Endothelial cell of umbilical vein (primary cell): ENCODE measurements at regions not wholly inside any gene's neighbourhood (a gene's known extent, or its start where the extent isn't known, plus 50 kb on each side); places are given as distances from the start of the nearest gene placed in this dataset.
"Not testable (repeated sequence)": the region's sequence is repeated elsewhere in the genome, so short reads cannot be mapped to it uniquely, and the experiment has no call there.

Experiments used
- BruUV-seq: library from RNA; stranded (reverse); fragments of 400-500 nt; replicated peaks from 2 replicates; lab custom pipeline; 2021; lab: Mats Ljungman, UMichigan
- CTCF ChIA-PET: fragments of 300-600, 350-600 bp; sonication (Branson Sonifier 250); formaldehyde crosslinking; loops from one replicate; lab custom pipeline; 2021; ENCODE audit warnings: antibody characterized with exemption, inconsistent platforms; lab: Charles Lee
- POLR2A ChIA-PET: fragments of 300-600, 350-600 bp; sonication (Branson Sonifier 250); formaldehyde crosslinking; loops from one replicate; lab custom pipeline; 2021; ENCODE audit warnings: antibody characterized with exemption, inconsistent platforms; lab: Charles Lee
- DNase-seq: peaks from one replicate; pipeline ENCODE4 v3.0.0-alpha.2; 2011; ENCODE audit warnings: low read depth, low spot score
- FAIRE-seq: peaks from 2 replicates; lab custom pipeline; 2011; peaks lifted over from hg19 to GRCh38; lab: Jason Lieb, UNC
- H2AFZ ChIP-seq: 2 replicates; pipeline ENCODE4 v1.6.0; 2012; ENCODE audit warnings: low read depth, low read length, control low read depth, inconsistent platforms
- H3K27ac ChIP-seq: 2 replicates; pipeline ENCODE4 v1.5.1; 2011; ENCODE audit warnings: low read depth, mild to moderate bottlenecking, control low read depth, low read length, moderate library complexity; ENCODE audit not compliant: insufficient read depth
- H3K27me3 ChIP-seq, 2 experiments: 2 replicates each; pipeline versions ENCODE4 v1.6.0 to v1.6.1; 2011; ENCODE audit warnings: low read length in 2 of 2, mixed read lengths in 1 of 2; ENCODE audit not compliant: control insufficient read depth in 2 of 2, insufficient read depth in 2 of 2
- H3K36me3 ChIP-seq, 2 experiments: 2 replicates in 1 of 2; 3 replicates in 1 of 2; pipeline ENCODE4 v1.5.1; 2011; ENCODE audit warnings: low read length in 2 of 2, mild to moderate bottlenecking in 1 of 2, moderate library complexity in 1 of 2; ENCODE audit not compliant: control insufficient read depth in 2 of 2, insufficient read depth in 2 of 2; ENCODE audit errors: extremely low read depth in 1 of 2
- H3K4me1 ChIP-seq: 3 replicates; pipeline ENCODE4 v1.5.1; 2011; ENCODE audit warnings: mild to moderate bottlenecking, low read length; ENCODE audit not compliant: control insufficient read depth, insufficient read depth; ENCODE audit errors: extremely low read depth
- H3K4me2 ChIP-seq: 2 replicates; pipeline ENCODE4 v1.6.1; 2011; ENCODE audit warnings: low read length, control low read depth, mixed read lengths; ENCODE audit not compliant: insufficient read depth
- H3K4me3 ChIP-seq, 3 experiments: fragments of 200-600 bp in 1 of 3; sonication (generic), shearing (Covaris generic) in 1 of 3; replicated peaks in 1 of 3; 2 replicates each; pipeline ENCODE4 v1.5.1; 2011 to 2016; ENCODE audit warnings: control low read depth in 3 of 3, low read length in 3 of 3, mild to moderate bottlenecking in 2 of 3, inconsistent platforms in 1 of 3, low read depth in 1 of 3, moderate library complexity in 1 of 3; ENCODE audit not compliant: insufficient read depth in 1 of 3
- H3K79me2 ChIP-seq: 2 replicates; pipeline ENCODE4 v1.6.0; 2012; ENCODE audit warnings: low read length, inconsistent platforms; ENCODE audit not compliant: control insufficient read depth, insufficient read depth
- H3K9ac ChIP-seq: replicated peaks from 2 replicates; pipeline ENCODE3; 2011; ENCODE audit warnings: low read length, control low read depth; ENCODE audit not compliant: insufficient read depth; ENCODE audit errors: extremely low read depth
- H3K9me1 ChIP-seq: replicated peaks from 3 replicates; pipeline ENCODE4 v1.6.0; 2011; ENCODE audit warnings: mild to moderate bottlenecking, low read length; ENCODE audit not compliant: control insufficient read depth, insufficient read depth; ENCODE audit errors: extremely low read depth
- H3K9me3 ChIP-seq: replicated peaks from 2 replicates; pipeline ENCODE4 v1.5.1; 2012; ENCODE audit warnings: low read length, inconsistent platforms; ENCODE audit not compliant: control insufficient read depth, insufficient read depth
- H4K20me1 ChIP-seq: replicated peaks from 2 replicates; pipeline ENCODE3; 2011; ENCODE audit warnings: mild to moderate bottlenecking, low read length; ENCODE audit not compliant: control insufficient read depth, insufficient read depth; ENCODE audit errors: extremely low read depth
- EZH2 ChIP-seq: IDR thresholded peaks from 2 replicates; pipeline ENCODE4 v1.6.1; 2012; ENCODE audit warnings: borderline replicate concordance, low read depth, mild to moderate bottlenecking, moderate library complexity, low read length, inconsistent platforms; ENCODE audit not compliant: severe bottlenecking
- FOS ChIP-seq: IDR thresholded peaks from 2 replicates; pipeline ENCODE4 v1.6.1; 2011; ENCODE audit warnings: mild to moderate bottlenecking, low read length, moderate library complexity, borderline replicate concordance; ENCODE audit not compliant: insufficient read depth
- GATA2 ChIP-seq: IDR thresholded peaks from 2 replicates; pipeline ENCODE4 v1.7.0; 2011; ENCODE audit warnings: low read depth, mild to moderate bottlenecking, moderate library complexity, mixed read lengths, low read length; ENCODE audit not compliant: insufficient read length, insufficient read depth
- JUN ChIP-seq: IDR thresholded peaks from 2 replicates; pipeline ENCODE4 v1.6.1; 2011; ENCODE audit warnings: borderline replicate concordance, low read depth; ENCODE audit not compliant: insufficient read length, insufficient read depth
- MAX ChIP-seq: IDR thresholded peaks from 2 replicates; pipeline ENCODE4 v1.6.1; 2011; ENCODE audit not compliant: insufficient read depth, insufficient read length
- MYC ChIP-seq: IDR thresholded peaks from one replicate; pipeline ENCODE4 v1.6.1; 2011; ENCODE audit warnings: mild to moderate bottlenecking, low read depth, low read length
- POLR2A ChIP-seq: IDR thresholded peaks from 2 replicates; pipeline ENCODE4 v1.6.1; 2012; ENCODE audit warnings: low read depth, mild to moderate bottlenecking, control low read depth, low read length
- POLR2AphosphoS5 ChIP-seq: IDR thresholded peaks from 2 replicates; pipeline ENCODE4 v1.6.1; 2012; ENCODE audit warnings: low read depth, mild to moderate bottlenecking, control low read depth, low read length, moderate library complexity; ENCODE audit not compliant: insufficient read depth
- dilution Hi-C: fragments of 300-500 bp; cut with MboI; formaldehyde crosslinking; loops from one replicate; pipeline ENCODE4 v1.15.0; 2019; ENCODE audit warnings: low sequenced_read_pairs; ENCODE audit not compliant: extremely low pct_ligation_motif_present
- intact Hi-C: fragments of 100-400 bp; cut with micrococcal nuclease; formaldehyde crosslinking; loops from one replicate; pipeline ENCODE4 v1.10.0; 2022
- TF ChIP-seq, protein P1 (sequence below), 2 donors: IDR thresholded peaks; 1 replicate in 1 of 2; 2 replicates in 1 of 2; pipeline ENCODE4 v1.5.1; 2011; ENCODE audit warnings: low read length in 2 of 2, mild to moderate bottlenecking in 2 of 2, moderate library complexity in 2 of 2, control low read depth in 1 of 2, inconsistent platforms in 1 of 2, low read depth in 1 of 2; ENCODE audit not compliant: insufficient read depth in 1 of 2; ENCODE audit errors: extremely low read depth in 1 of 2

DNA sequence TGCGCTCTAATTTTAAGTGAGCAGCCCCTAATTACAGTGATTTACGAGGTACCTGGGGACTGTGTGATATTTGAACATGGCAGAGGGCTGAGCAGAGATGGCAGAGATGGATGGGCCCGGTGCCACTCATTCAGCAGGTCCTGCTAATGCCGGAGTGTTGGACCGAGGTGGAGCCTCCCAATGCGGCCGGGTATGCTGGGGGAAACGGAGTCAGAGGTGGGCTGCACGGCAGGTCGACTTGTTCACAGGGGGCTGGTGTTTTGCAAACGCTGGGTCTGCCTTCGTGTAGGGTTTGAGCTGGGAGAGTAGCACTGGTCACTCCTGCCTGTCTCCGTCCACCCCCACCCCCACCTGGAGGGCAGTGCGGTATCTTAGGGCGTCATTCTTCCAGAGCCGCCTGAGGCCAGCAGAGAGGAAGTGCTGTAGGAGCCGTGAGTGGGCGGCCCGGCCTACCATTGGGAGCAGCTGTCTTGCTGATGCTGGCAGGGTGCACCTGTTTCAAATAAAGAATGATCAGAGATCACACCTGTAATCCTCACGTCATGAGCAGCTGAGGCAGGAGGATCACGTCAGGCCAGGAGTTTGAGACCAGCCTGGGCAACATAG is 122.6 kb downstream of the IGLL1 start:
- dilution Hi-C loops (no loop called here), intact Hi-C loops (no loop called here)
- no peaks in the 10 kb centered on the region for H3K9me1 ChIP-seq
- no peak overlapping the region for H3K9ac ChIP-seq
- H3K27ac ChIP-seq = no peak overlapping the region
- ChIA-PET CTCF (no interaction called here), POLR2A (no interaction called here)
- no peaks in the 10 kb centered on the region for H4K20me1 ChIP-seq
- H3K4me3 ChIP-seq = no peak overlapping the region
- no peak overlapping the region for H2AFZ ChIP-seq
- TF ChIP-seq POLR2A (no peak), FOS (no peak), JUN (no peak), EZH2 (no peak), POLR2AphosphoS5 (no peak), MAX (no peak), MYC (no peak), GATA2 (no peak)
- TF ChIP-seq, protein P1, sequence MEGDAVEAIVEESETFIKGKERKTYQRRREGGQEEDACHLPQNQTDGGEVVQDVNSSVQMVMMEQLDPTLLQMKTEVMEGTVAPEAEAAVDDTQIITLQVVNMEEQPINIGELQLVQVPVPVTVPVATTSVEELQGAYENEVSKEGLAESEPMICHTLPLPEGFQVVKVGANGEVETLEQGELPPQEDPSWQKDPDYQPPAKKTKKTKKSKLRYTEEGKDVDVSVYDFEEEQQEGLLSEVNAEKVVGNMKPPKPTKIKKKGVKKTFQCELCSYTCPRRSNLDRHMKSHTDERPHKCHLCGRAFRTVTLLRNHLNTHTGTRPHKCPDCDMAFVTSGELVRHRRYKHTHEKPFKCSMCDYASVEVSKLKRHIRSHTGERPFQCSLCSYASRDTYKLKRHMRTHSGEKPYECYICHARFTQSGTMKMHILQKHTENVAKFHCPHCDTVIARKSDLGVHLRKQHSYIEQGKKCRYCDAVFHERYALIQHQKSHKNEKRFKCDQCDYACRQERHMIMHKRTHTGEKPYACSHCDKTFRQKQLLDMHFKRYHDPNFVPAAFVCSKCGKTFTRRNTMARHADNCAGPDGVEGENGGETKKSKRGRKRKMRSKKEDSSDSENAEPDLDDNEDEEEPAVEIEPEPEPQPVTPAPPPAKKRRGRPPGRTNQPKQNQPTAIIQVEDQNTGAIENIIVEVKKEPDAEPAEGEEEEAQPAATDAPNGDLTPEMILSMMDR (IDR thresholded peaks at IDR 0.05; ENCODE audit: extremely low read depth in 1 of 2, insufficient read depth in 1 of 2, low read depth in 1 of 2, low read length in 2 of 2) = no peak
- no peaks in the 10 kb centered on the region for H3K4me1 ChIP-seq
- H3K4me2 ChIP-seq = no peak overlapping the region
- H3K36me3 ChIP-seq = no peaks in the 10 kb centered on the region
- H3K79me2 ChIP-seq = no peaks in the 10 kb centered on the region
- no peak for FAIRE-seq
- H3K27me3 ChIP-seq = peaks cover 0 to 1% of the 10 kb centered on the region in 2 experiments
- H3K9me3 ChIP-seq = no peaks in the 10 kb centered on the region
- no peak for DNase-seq
- no TSS peak for BruUV-seq

DNA sequence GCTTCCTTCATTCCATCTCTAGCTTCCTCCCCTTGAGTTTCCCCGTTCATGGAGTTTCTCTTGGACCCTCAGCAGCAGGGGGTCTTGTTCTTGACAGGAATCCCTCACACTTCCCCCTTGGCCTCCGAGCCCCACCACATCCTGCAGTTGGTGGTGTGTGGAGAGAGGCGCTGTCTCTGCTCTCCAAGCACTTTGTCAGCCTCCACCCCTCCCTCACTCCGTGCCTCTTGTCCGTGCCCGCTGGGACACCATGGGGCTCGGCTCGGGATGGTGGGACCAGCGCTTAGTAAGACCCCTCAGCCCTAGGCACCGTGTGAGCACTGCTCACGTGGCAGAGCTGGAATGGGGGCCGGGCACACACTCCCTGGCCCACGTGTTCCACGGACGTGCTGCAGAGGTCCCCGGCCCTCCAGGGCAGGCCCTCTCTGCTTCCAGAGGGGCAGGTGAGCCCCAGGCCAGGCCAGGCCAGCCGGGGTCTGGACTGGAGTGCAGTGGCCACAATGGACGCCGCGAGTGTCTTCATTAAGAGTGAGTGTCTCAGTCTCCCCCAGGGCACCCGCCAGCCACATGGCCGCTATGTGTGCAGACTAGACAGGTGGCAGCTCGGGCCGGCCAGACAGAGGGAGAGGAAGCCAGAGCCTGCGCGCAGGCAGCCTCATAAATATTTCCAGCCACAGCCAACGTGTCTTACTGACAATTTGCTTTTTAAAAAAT is 123.3 kb downstream of the IGLL1 start:
- H4K20me1 ChIP-seq, H3K27ac ChIP-seq, dilution Hi-C loops, H3K9me3 ChIP-seq, DNase-seq, POLR2A ChIA-PET, H3K27me3 ChIP-seq, FAIRE-seq, H3K9me1 ChIP-seq, H3K36me3 ChIP-seq, H3K4me1 ChIP-seq, H3K4me2 ChIP-seq, CTCF ChIA-PET, H3K4me3 ChIP-seq, H3K79me2 ChIP-seq, H3K9ac ChIP-seq, BruUV-seq, intact Hi-C loops, H2AFZ ChIP-seq: not testable (repeated sequence)

- BruUV-seq, H3K36me3 ChIP-seq, H3K4me3 ChIP-seq, intact Hi-C loops, H3K79me2 ChIP-seq, H3K27me3 ChIP-seq, H3K4me2 ChIP-seq, H3K9me3 ChIP-seq, H4K20me1 ChIP-seq, H3K27ac ChIP-seq, POLR2A ChIA-PET, DNase-seq, CTCF ChIA-PET, dilution Hi-C loops, H3K4me1 ChIP-seq, H2AFZ ChIP-seq, H3K9ac ChIP-seq, H3K9me1 ChIP-seq: not testable (repeated sequence)
- peak; percentile 70 for FAIRE-seq
These were observed 125.7 kb downstream of the IGLL1 start for GRCh38 chr22:23454345-23454744.
